AG09309 (cell line): ENCODE measurements at regions not wholly inside any gene's neighbourhood (a gene's known extent, or its start where the extent isn't known, plus 50 kb on each side); places are given as distances from the start of the nearest gene placed in this dataset.

Experiments
- DNase-seq: peaks from one replicate; pipeline ENCODE4 v3.0.0-alpha.2; 2010; ENCODE audit warnings: low read depth
- H3K4me3 ChIP-seq: 2 replicates; pipeline ENCODE4 v1.5.1; 2011; ENCODE audit warnings: mild to moderate bottlenecking, low read depth, low read length, moderate library complexity; ENCODE audit not compliant: control insufficient read depth
- TF ChIP-seq, protein P1 (sequence below): IDR thresholded peaks from 2 replicates; pipeline ENCODE4 v1.5.1; 2011; ENCODE audit warnings: mild to moderate bottlenecking, low read depth, low read length, inconsistent platforms; ENCODE audit not compliant: insufficient read depth, control insufficient read depth; ENCODE audit errors: missing control alignments

GRCh38 chr5:14078716-14079115 is 64.4 kb upstream of the TRIO start:
- H3K4me3 ChIP-seq, result no peak overlapping the region
- DNase-seq, result no peak
- TF ChIP-seq, protein P1, sequence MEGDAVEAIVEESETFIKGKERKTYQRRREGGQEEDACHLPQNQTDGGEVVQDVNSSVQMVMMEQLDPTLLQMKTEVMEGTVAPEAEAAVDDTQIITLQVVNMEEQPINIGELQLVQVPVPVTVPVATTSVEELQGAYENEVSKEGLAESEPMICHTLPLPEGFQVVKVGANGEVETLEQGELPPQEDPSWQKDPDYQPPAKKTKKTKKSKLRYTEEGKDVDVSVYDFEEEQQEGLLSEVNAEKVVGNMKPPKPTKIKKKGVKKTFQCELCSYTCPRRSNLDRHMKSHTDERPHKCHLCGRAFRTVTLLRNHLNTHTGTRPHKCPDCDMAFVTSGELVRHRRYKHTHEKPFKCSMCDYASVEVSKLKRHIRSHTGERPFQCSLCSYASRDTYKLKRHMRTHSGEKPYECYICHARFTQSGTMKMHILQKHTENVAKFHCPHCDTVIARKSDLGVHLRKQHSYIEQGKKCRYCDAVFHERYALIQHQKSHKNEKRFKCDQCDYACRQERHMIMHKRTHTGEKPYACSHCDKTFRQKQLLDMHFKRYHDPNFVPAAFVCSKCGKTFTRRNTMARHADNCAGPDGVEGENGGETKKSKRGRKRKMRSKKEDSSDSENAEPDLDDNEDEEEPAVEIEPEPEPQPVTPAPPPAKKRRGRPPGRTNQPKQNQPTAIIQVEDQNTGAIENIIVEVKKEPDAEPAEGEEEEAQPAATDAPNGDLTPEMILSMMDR, result no peak

- no peak overlapping the region for H3K4me3 ChIP-seq
- TF ChIP-seq, protein P1, result no peak
These were observed 65.6 kb upstream of the TRIO start for GRCh38 chr5:14077501-14077900.

GRCh38 chr5:14076561-14076960 is 66.6 kb upstream of the TRIO start:
- TF ChIP-seq, protein P1, result no peak
- H3K4me3 ChIP-seq, result no peak overlapping the region
- no peak for DNase-seq

More at GRCh38 chr5:14077501-14077900, 65.6 kb upstream of the TRIO start:
- no peak for DNase-seq

- TF ChIP-seq, protein P1, result no peak
- no peak overlapping the region for H3K4me3 ChIP-seq
- DNase-seq, result no peak
These were observed 67.2 kb upstream of the TRIO start for GRCh38 chr5:14075937-14076336.

DNA sequence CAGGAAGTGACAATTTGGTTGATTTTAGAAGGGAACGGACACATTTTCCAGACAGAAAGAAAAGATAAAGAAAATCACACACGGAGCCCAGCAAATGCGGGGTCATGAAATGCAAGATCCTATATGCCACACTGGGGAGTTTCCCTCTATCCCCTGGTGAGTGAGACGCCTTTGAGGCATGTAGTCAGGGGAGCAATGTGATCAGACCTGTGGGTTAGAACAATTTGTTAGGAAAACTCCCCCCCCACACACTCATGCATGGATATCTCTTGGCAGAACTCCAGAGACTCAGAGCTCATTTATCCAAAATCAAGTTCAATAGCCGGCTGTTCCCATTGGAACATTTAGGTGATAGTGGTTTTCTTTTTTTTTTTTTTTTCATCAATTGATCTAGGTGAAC is 71.7 kb upstream of the TRIO start:
- no peak overlapping the region for H3K4me3 ChIP-seq
- DNase-seq, result no peak
- TF ChIP-seq, protein P1, result no peak

DNA sequence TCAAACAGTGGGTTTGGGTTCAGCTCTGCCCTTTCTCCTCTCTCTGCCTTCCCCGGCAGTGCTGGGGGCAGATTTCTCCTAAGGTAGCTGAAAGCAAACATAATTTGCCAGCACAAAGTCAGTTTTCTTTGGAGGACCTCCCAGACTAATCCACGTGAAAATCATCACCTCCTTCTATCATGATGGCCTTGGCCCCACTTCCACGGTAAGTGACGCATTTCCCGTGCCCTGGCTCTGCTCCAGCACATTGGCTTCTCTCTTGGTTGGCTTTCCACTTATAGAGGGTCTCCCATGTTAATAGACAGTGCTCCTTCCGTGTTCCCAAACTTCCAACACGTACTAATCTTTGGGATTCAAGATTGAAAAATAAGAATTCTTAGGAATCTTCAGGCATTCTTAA is 74.1 kb upstream of the TRIO start:
- DNase-seq, result no peak
- TF ChIP-seq, protein P1, result no peak
- H3K4me3 ChIP-seq, result no peak overlapping the region

DNA sequence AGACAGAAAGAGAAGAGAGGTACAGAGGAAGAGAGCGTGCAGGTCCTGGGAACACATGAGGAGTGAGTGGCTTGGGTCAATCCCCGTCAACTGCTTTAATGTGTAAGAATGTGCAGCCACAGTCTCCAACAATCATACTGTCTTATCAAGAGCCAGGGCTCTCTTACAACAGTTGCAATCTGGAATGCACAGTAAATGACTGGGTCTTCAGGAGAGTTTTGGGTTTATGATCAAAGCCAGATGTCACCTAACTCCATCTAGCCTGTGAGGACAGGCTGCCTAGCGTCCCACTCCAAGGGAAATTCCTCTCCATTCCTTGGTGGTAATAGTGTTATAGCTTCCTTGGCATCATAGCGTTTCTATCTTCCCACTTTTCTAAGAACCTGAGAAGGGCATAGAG is 75.0 kb upstream of the TRIO start:
- no peak overlapping the region for H3K4me3 ChIP-seq
- TF ChIP-seq, protein P1, result no peak
- no peak for DNase-seq
